H1 (cell line): ENCODE measurements at regions not wholly inside any gene's neighbourhood (a gene's known extent, or its start where the extent isn't known, plus 50 kb on each side); places are given as distances from the start of the nearest gene placed in this dataset.

Experiments
- CTCF ChIA-PET: fragments of 300-600 bp; sonication (Branson Sonifier 250); formaldehyde crosslinking; loops from one replicate; lab custom pipeline; 2021; ENCODE audit not compliant: partially characterized antibody; lab: Charles Lee
- POLR2A ChIA-PET: fragments of 300-600 bp; sonication (Branson Sonifier 250); formaldehyde crosslinking; loops from one replicate; lab custom pipeline; 2021; ENCODE audit warnings: inconsistent platforms; ENCODE audit not compliant: partially characterized antibody; lab: Charles Lee
- DNase-seq, 2 experiments: peaks; one replicate each; pipeline versions ENCODE4 v3.0.0 to v3.0.0-alpha.2; 2010 to 2022; ENCODE audit warnings: low spot score in 2 of 2, low read depth in 1 of 2, mixed read lengths in 1 of 2
- FAIRE-seq: peaks from 2 replicates; lab custom pipeline; 2011; peaks lifted over from hg19 to GRCh38; lab: Jason Lieb, UNC
- H2AFZ ChIP-seq: 2 replicates; pipeline ENCODE4 v1.8.1; 2012; ENCODE audit warnings: low read length, inconsistent platforms
- H2AK5ac ChIP-seq: 2 replicates; pipeline ENCODE4 v1.6.1; 2013; ENCODE audit warnings: low read depth, low read length
- H2BK120ac ChIP-seq: replicated peaks from 2 replicates; pipeline ENCODE3; 2013; ENCODE audit warnings: low read depth, low read length, inconsistent platforms
- H2BK12ac ChIP-seq: 2 replicates; pipeline ENCODE4 v1.6.1; 2013; ENCODE audit warnings: low read depth, low read length
- H2BK15ac ChIP-seq: 2 replicates; pipeline ENCODE4 v1.6.1; 2013; ENCODE audit warnings: low read length
- H2BK20ac ChIP-seq: 2 replicates; pipeline ENCODE4 v1.6.1; 2013; ENCODE audit warnings: low read length
- H2BK5ac ChIP-seq: 2 replicates; pipeline ENCODE4 v1.6.1; 2013; ENCODE audit warnings: low read depth, low read length
- H3K14ac ChIP-seq: 2 replicates; pipeline ENCODE4 v1.6.1; 2013; ENCODE audit warnings: inconsistent platforms; ENCODE audit not compliant: insufficient read length
- H3K18ac ChIP-seq: 2 replicates; pipeline ENCODE4 v1.6.1; 2013; ENCODE audit warnings: low read length; ENCODE audit errors: extremely low read depth
- H3K23ac ChIP-seq: 2 replicates; pipeline ENCODE4 v1.6.1; 2013; ENCODE audit warnings: inconsistent platforms; ENCODE audit not compliant: insufficient read length
- H3K23me2 ChIP-seq: 2 replicates; pipeline ENCODE4 v1.6.1; 2013; ENCODE audit warnings: low read depth, low read length
- H3K27ac ChIP-seq: 2 replicates; pipeline ENCODE4 v1.6.1; 2011; ENCODE audit warnings: low read depth, low read length, inconsistent platforms
- H3K27me3 ChIP-seq, 4 experiments: replicated peaks in 1 of 4; 1 replicate in 1 of 4; 2 replicates in 3 of 4; pipeline versions ENCODE4 v1.6.1 to v1.8.1; 2011 to 2013; ENCODE audit warnings: low read length in 3 of 4, mild to moderate bottlenecking in 3 of 4, inconsistent platforms in 2 of 4, mixed read lengths in 2 of 4, moderate library complexity in 1 of 4; ENCODE audit not compliant: control insufficient read depth in 3 of 4, insufficient read depth in 3 of 4; ENCODE audit errors: extremely low read depth in 1 of 4
- H3K36me3 ChIP-seq, 4 experiments: 2 replicates each; pipeline versions ENCODE4 v1.6.1 to v1.8.1; 2011 to 2013; ENCODE audit warnings: mild to moderate bottlenecking in 4 of 4, low read length in 3 of 4, moderate library complexity in 2 of 4, control low read depth in 1 of 4, inconsistent platforms in 1 of 4; ENCODE audit not compliant: insufficient read depth in 4 of 4, control insufficient read depth in 2 of 4
- H3K4ac ChIP-seq: replicated peaks from 2 replicates; pipeline ENCODE3; 2013; ENCODE audit warnings: low read length, low read depth, mixed read lengths, inconsistent platforms; ENCODE audit not compliant: insufficient read length
- H3K4me1 ChIP-seq, 4 experiments: replicated peaks in 1 of 4; 1 replicate in 1 of 4; 2 replicates in 3 of 4; pipeline versions ENCODE4 v1.6.1 to v1.8.1; 2011 to 2013; ENCODE audit warnings: low read length in 3 of 4, inconsistent platforms in 2 of 4, mixed read lengths in 1 of 4; ENCODE audit not compliant: insufficient read depth in 4 of 4, control insufficient read depth in 3 of 4
- H3K4me2 ChIP-seq, 2 experiments: 2 replicates each; pipeline versions ENCODE4 v1.6.1 to v1.8.1; 2011 to 2013; ENCODE audit warnings: low read depth in 2 of 2, low read length in 2 of 2, control low read depth in 1 of 2, inconsistent platforms in 1 of 2, mild to moderate bottlenecking in 1 of 2; ENCODE audit not compliant: insufficient read depth in 1 of 2
- H3K4me3 ChIP-seq, 4 experiments: fragments of 200-600, 300-600 bp in 1 of 4; sonication (generic), shearing (Covaris generic), sonication (Bioruptor Twin) in 1 of 4; 2 replicates each; pipeline versions ENCODE4 v1.5.1 to v1.8.1; 2011 to 2016; ENCODE audit warnings: low read length in 4 of 4, low read depth in 3 of 4, control low read depth in 2 of 4, inconsistent platforms in 2 of 4, mild to moderate bottlenecking in 2 of 4, mixed read lengths in 1 of 4, moderate library complexity in 1 of 4; ENCODE audit not compliant: insufficient read depth in 2 of 4; ENCODE audit errors: extremely low read depth in 1 of 4
- H3K56ac ChIP-seq: replicated peaks from 2 replicates; pipeline ENCODE3; 2013; ENCODE audit warnings: low read depth, mild to moderate bottlenecking, mixed read lengths, low read length, inconsistent platforms; ENCODE audit not compliant: insufficient read length
- H3K79me1 ChIP-seq: 2 replicates; pipeline ENCODE4 v1.6.1; 2013; ENCODE audit warnings: low read depth, low read length, control low read depth
- H3K79me2 ChIP-seq, 2 experiments: 2 replicates each; pipeline versions ENCODE4 v1.6.1 to v1.8.1; 2012 to 2013; ENCODE audit warnings: low read length in 2 of 2, mild to moderate bottlenecking in 2 of 2, inconsistent platforms in 1 of 2; ENCODE audit not compliant: insufficient read depth in 2 of 2, control insufficient read depth in 1 of 2
- H3K9ac ChIP-seq, 4 experiments: replicated peaks in 1 of 4; 1 replicate in 1 of 4; 2 replicates in 3 of 4; pipeline versions ENCODE4 v1.6.1 to v1.8.1; 2011 to 2013; ENCODE audit warnings: low read depth in 3 of 4, low read length in 3 of 4, control low read depth in 2 of 4, mild to moderate bottlenecking in 2 of 4, moderate library complexity in 2 of 4, inconsistent platforms in 1 of 4; ENCODE audit errors: extremely low read depth in 1 of 4
- H3K9me3 ChIP-seq, 2 experiments: 2 replicates each; pipeline versions ENCODE4 v1.6.1 to v1.8.1; 2012 to 2013; ENCODE audit warnings: mild to moderate bottlenecking in 2 of 2, moderate library complexity in 2 of 2, control low read depth in 1 of 2, inconsistent platforms in 1 of 2, low read depth in 1 of 2, low read length in 1 of 2, mixed read lengths in 1 of 2; ENCODE audit not compliant: insufficient read depth in 2 of 2
- H4K20me1 ChIP-seq, 2 experiments: replicated peaks in 1 of 2; 2 replicates each; pipeline versions ENCODE3 to v1.8.1; 2011 to 2013; ENCODE audit warnings: inconsistent platforms in 2 of 2, low read length in 2 of 2, mild to moderate bottlenecking in 1 of 2; ENCODE audit not compliant: insufficient read depth in 2 of 2, control insufficient read depth in 1 of 2
- H4K5ac ChIP-seq: 2 replicates; pipeline ENCODE4 v1.6.1; 2013; ENCODE audit warnings: low read length, low read depth, mixed read lengths, inconsistent platforms; ENCODE audit not compliant: insufficient read length
- H4K8ac ChIP-seq: 2 replicates; pipeline ENCODE4 v1.8.0; 2013; ENCODE audit warnings: mild to moderate bottlenecking, moderate library complexity, low read length, inconsistent platforms; ENCODE audit not compliant: insufficient read depth; ENCODE audit errors: extremely low read depth
- H4K91ac ChIP-seq: replicated peaks from 2 replicates; pipeline ENCODE3; 2013; ENCODE audit warnings: low read length, mixed read lengths, inconsistent platforms; ENCODE audit not compliant: insufficient read length
- ATF3 ChIP-seq: IDR thresholded peaks from 2 replicates; pipeline ENCODE4 v1.6.1; 2011; ENCODE audit warnings: low read depth, mild to moderate bottlenecking, low read length; ENCODE audit not compliant: insufficient read depth
- CREB1 ChIP-seq: IDR thresholded peaks from 2 replicates; pipeline ENCODE4 v1.6.1; 2012; ENCODE audit warnings: inconsistent platforms
- CTBP2 ChIP-seq: IDR thresholded peaks from 2 replicates; pipeline ENCODE4 v1.7.0; 2011; ENCODE audit warnings: borderline replicate concordance, mild to moderate bottlenecking, moderate library complexity, mixed read lengths, low read length; ENCODE audit not compliant: insufficient read depth, insufficient read length
- EZH2 ChIP-seq: fragments of 200-600 bp; sonication (generic); IDR thresholded peaks from 2 replicates; pipeline ENCODE4 v1.7.1; 2012; ENCODE audit warnings: low read depth, mild to moderate bottlenecking, moderate library complexity, low read length, inconsistent platforms; ENCODE audit not compliant: severe bottlenecking
- MAFK ChIP-seq: IDR thresholded peaks from 2 replicates; pipeline ENCODE4 v1.6.1; 2012; ENCODE audit warnings: low read depth, mild to moderate bottlenecking, improper control_type of control experiment, low read length
- MAX ChIP-seq: IDR thresholded peaks from 2 replicates; pipeline ENCODE4 v1.6.1; 2012; ENCODE audit warnings: inconsistent platforms
- NRF1 ChIP-seq: IDR thresholded peaks from 2 replicates; pipeline ENCODE4 v1.6.1; 2011; ENCODE audit warnings: mild to moderate bottlenecking, low read depth, low read length, improper control_type of control experiment
- POLR2AphosphoS5 ChIP-seq: IDR thresholded peaks from 2 replicates; pipeline ENCODE4 v1.6.1; 2011; ENCODE audit warnings: low read depth, low read length
- SIN3A ChIP-seq, 2 experiments: IDR thresholded peaks in 1 of 2; conservative IDR thresholded peaks in 1 of 2; 2 replicates each; pipeline ENCODE4 v1.6.1; 2011 to 2012; ENCODE audit warnings: low read length in 2 of 2, improper control_type of control experiment in 1 of 2, low read depth in 1 of 2, mild to moderate bottlenecking in 1 of 2
- SP1 ChIP-seq: IDR thresholded peaks from 2 replicates; pipeline ENCODE4 v1.6.1; 2011; ENCODE audit warnings: low read depth, low read length
- USF2 ChIP-seq: IDR thresholded peaks from 2 replicates; pipeline ENCODE4 v1.6.1; 2011; ENCODE audit warnings: low read length, improper control_type of control experiment
- ZNF274 ChIP-seq: IDR thresholded peaks from 2 replicates; pipeline ENCODE4 v1.7.0; 2012; ENCODE audit warnings: low read length, borderline replicate concordance; ENCODE audit errors: extremely low read depth
- WGBS, 2 experiments: shearing (Covaris generic) in 1 of 2; methylation state at CpG; one replicate each; pipeline versions ENCODE4 v1.1.6 to v1.1.7; 2013 to 2015; ENCODE audit warnings: low lambda C conversion rate in 2 of 2, mixed read lengths in 2 of 2, inconsistent platforms in 1 of 2, low coverage in 1 of 2, missing lambda C conversion rate in 1 of 2; ENCODE audit not compliant: insufficient replicate concordance in 2 of 2, insufficient coverage in 1 of 2, insufficient read length in 1 of 2; ENCODE audit errors: extremely low coverage in 1 of 2, missing lambda C conversion rate in 1 of 2; 5-methylcytosine and 5-hydroxymethylcytosine counted together

GRCh38 chr15:36130641-36131310 is 448.6 kb upstream of the CDIN1 start:
- no peak for DNase-seq
- TF ChIP-seq CREB1 = no peak
- no peak for TF ChIP-seq ZNF274
- no peak for TF ChIP-seq EZH2
- no peak for TF ChIP-seq SP1
- TF ChIP-seq ATF3 = no peak
- no peak for TF ChIP-seq CTBP2
- TF ChIP-seq POLR2AphosphoS5 = no peak
- TF ChIP-seq NRF1 = no peak
- TF ChIP-seq MAFK = no peak
- no peak for TF ChIP-seq USF2
- no peak for TF ChIP-seq MAX
- TF ChIP-seq SIN3A (conservative IDR thresholded peaks at IDR 0.05 in 1 of 2, IDR thresholded peaks at IDR 0.05 in 1 of 2; ENCODE audit: low read depth in 1 of 2, low read length in 2 of 2) = no peak
- no peak overlapping the region for H3K9ac ChIP-seq
- CTCF ChIA-PET = no interaction called here
- no peak overlapping the region for H2AK5ac ChIP-seq
- no peak overlapping the region for H3K4me3 ChIP-seq
- no peak overlapping the region for H3K4me2 ChIP-seq
- POLR2A ChIA-PET = no interaction called here
- H2BK12ac ChIP-seq = no peak overlapping the region
- H2BK120ac ChIP-seq = no peak overlapping the region
- FAIRE-seq = no peak
- H4K20me1 ChIP-seq = no peaks in the 10 kb centered on the region
- no peak overlapping the region for H4K5ac ChIP-seq
- H3K56ac ChIP-seq = no peak overlapping the region
- peaks cover 0 to under 1% (median 0%) of the 10 kb centered on the region in 4 experiments; a peak in 1 of 7 replicates for H3K4me1 ChIP-seq
- H2BK5ac ChIP-seq = no peak overlapping the region
- no peaks in the 10 kb centered on the region for H3K79me2 ChIP-seq
- H3K4ac ChIP-seq = no peak overlapping the region
- no peak overlapping the region for H2AFZ ChIP-seq
- no peak overlapping the region for H2BK15ac ChIP-seq
- H3K23ac ChIP-seq = no peak overlapping the region
- H3K9me3 ChIP-seq = no peaks in the 10 kb centered on the region
- no peak overlapping the region for H3K14ac ChIP-seq
- WGBS, 2 experiments = 89% methylated on average over 3 of the region's 3 CpGs; no CpG with 5 or more reads in 1 of the 2 experiments
- no peak overlapping the region for H4K91ac ChIP-seq
- H3K27me3 ChIP-seq = no peaks in the 10 kb centered on the region
- no peak overlapping the region for H2BK20ac ChIP-seq
- H3K27ac ChIP-seq = no peak overlapping the region
- H3K23me2 ChIP-seq = no peaks in the 10 kb centered on the region
- H3K79me1 ChIP-seq = no peaks in the 10 kb centered on the region
- H3K18ac ChIP-seq = no peak overlapping the region
- H4K8ac ChIP-seq = no peak overlapping the region
- no peaks in the 10 kb centered on the region for H3K36me3 ChIP-seq
